ENCODE measurements at regions not wholly inside any gene's neighbourhood (a gene's known extent, or its start where the extent isn't known, plus 50 kb on each side); places are given as distances from the start of the nearest gene placed in this dataset.

GRCh38 chr2:147530033-147530432, 314.8 kb upstream of the ACVR2A start:
- TF ChIP-seq TCF4 (CRISPR knock-in tag; IDR thresholded peaks at IDR 0.05; ENCODE audit: borderline replicate concordance), result no peak
- TF ChIP-seq CREB5 (CRISPR knock-in tag; IDR thresholded peaks at IDR 0.05; ENCODE audit: low read depth), result no peak
- TF ChIP-seq ZNF70 (CRISPR knock-in tag; IDR thresholded peaks at IDR 0.05), result no peak
- no peak for TF ChIP-seq GLIS3 (CRISPR knock-in tag; IDR thresholded peaks at IDR 0.05)
- TF ChIP-seq CSRNP3 (CRISPR knock-in tag; IDR thresholded peaks at IDR 0.05), result no peak
